NCI-H2227 treated with DMSO at 0.1 percent for 48 hours (cell line): ENCODE measurements at regions not wholly inside any gene's neighbourhood (a gene's known extent, or its start where the extent isn't known, plus 50 kb on each side); places are given as distances from the start of the nearest gene placed in this dataset.
A peak's percentile ranks its signal among the peaks of the same experiment; 100 is the strongest.

Experiments used
- DNase-seq: peaks from one replicate; lab custom pipeline; 2025; lab: John Stamatoyannopoulos, UW

GRCh38 chr7:13447637-13448036, 541.8 kb downstream of the ETV1 start:
- no peak for DNase-seq

GRCh38 chr7:13448243-13448642, 541.2 kb downstream of the ETV1 start:
- DNase-seq: no peak

- no peak for DNase-seq
These were observed 540.0 kb downstream of the ETV1 start for GRCh38 chr7:13449460-13449859.

- no peak for DNase-seq
These were observed 534.4 kb downstream of the ETV1 start for GRCh38 chr7:13454916-13455592.

GRCh38 chr7:13457790-13458189, 531.7 kb downstream of the ETV1 start:
- DNase-seq: no peak

- peak; percentile 14 for DNase-seq
These were observed 522.5 kb downstream of the ETV1 start for GRCh38 chr7:13466874-13467547.

GRCh38 chr7:13476881-13477444, 512.5 kb downstream of the ETV1 start:
- DNase-seq: no peak

- no peak for DNase-seq
These were observed 500.1 kb downstream of the ETV1 start for GRCh38 chr7:13489386-13489785.

- no peak for DNase-seq
These were observed 492.5 kb downstream of the ETV1 start for GRCh38 chr7:13496976-13497375.

GRCh38 chr7:13508586-13508985, 480.9 kb downstream of the ETV1 start:
- DNase-seq: no peak

- no peak for DNase-seq
These were observed 470.7 kb downstream of the ETV1 start for GRCh38 chr7:13518738-13519137.

GRCh38 chr7:13524076-13524475, 465.4 kb downstream of the ETV1 start:
- no peak for DNase-seq

- no peak for DNase-seq
These were observed 457.3 kb downstream of the ETV1 start for GRCh38 chr7:13532028-13532753.

- DNase-seq: no peak
These were observed 450.8 kb downstream of the ETV1 start for GRCh38 chr7:13538669-13539068.

- DNase-seq: no peak
These were observed 449.0 kb downstream of the ETV1 start for GRCh38 chr7:13540429-13540828.

GRCh38 chr7:13541326-13541725, 448.1 kb downstream of the ETV1 start:
- DNase-seq: no peak

GRCh38 chr7:13542451-13542850, 447.0 kb downstream of the ETV1 start:
- no peak for DNase-seq

GRCh38 chr7:13551503-13551902, 438.0 kb downstream of the ETV1 start:
- DNase-seq: peak; percentile 17

- DNase-seq: no peak
These were observed 429.0 kb downstream of the ETV1 start for GRCh38 chr7:13560441-13560840.

GRCh38 chr7:13563257-13563656, 426.2 kb downstream of the ETV1 start:
- DNase-seq: no peak

GRCh38 chr7:13563680-13564079, 425.8 kb downstream of the ETV1 start:
- DNase-seq: no peak

- no peak for DNase-seq
These were observed 411.8 kb downstream of the ETV1 start for GRCh38 chr7:13577566-13578145.
